Breast epithelium (tissue), 3 donors: ENCODE measurements at regions not wholly inside any gene's neighbourhood (a gene's known extent, or its start where the extent isn't known, plus 50 kb on each side); places are given as distances from the start of the nearest gene placed in this dataset.

Experiments
- CTCF ChIP-seq, 3 donors: fragments of 450-650 bp; IDR thresholded peaks; one replicate each; pipeline ENCODE4 v1.5.1; 2016 to 2017; ENCODE audit warnings: antibody characterized with exemption in 3 of 3, mild to moderate bottlenecking in 3 of 3, moderate library complexity in 3 of 3
- POLR2A ChIP-seq: fragments of 450-650 bp; IDR thresholded peaks from one replicate; pipeline ENCODE4 v1.6.1; 2016; ENCODE audit warnings: antibody characterized with exemption, mild to moderate bottlenecking, moderate library complexity
- POLR2AphosphoS5 ChIP-seq, 3 donors: sonication (generic); formaldehyde crosslinking; IDR thresholded peaks; one replicate each; pipeline ENCODE4 v1.6.1; 2017; ENCODE audit warnings: antibody characterized with exemption in 3 of 3

- no peak for TF ChIP-seq CTCF (IDR thresholded peaks at IDR 0.05)
- no peak for TF ChIP-seq POLR2A
- TF ChIP-seq POLR2AphosphoS5 (IDR thresholded peaks at IDR 0.05), result no peak
Observed at GRCh38 chr2:118706844-118707243, 140.6 kb downstream of the EN1 start.
